SU-DHL-6 (cell line): ENCODE measurements at regions not wholly inside any gene's neighbourhood (a gene's known extent, or its start where the extent isn't known, plus 50 kb on each side); places are given as distances from the start of the nearest gene placed in this dataset.

Experiments
- H2AFZ ChIP-seq: fragments of 200-600 bp; sonication (generic); 2 replicates; pipeline ENCODE4 v1.6.1; 2014; ENCODE audit warnings: low read depth, mild to moderate bottlenecking, moderate library complexity, mixed read lengths, antibody characterized with exemption, low read length; ENCODE audit not compliant: severe bottlenecking
- H3F3A ChIP-seq: fragments of 200-600 bp; shearing (Covaris generic); 2 replicates; pipeline ENCODE4 v1.6.0; 2016; ENCODE audit warnings: antibody characterized with exemption, mild to moderate bottlenecking; ENCODE audit not compliant: insufficient read depth
- H3K27ac ChIP-seq: fragments of 200-600 bp; sonication (generic); 2 replicates; pipeline ENCODE4 v1.5.1; 2016; ENCODE audit warnings: low read depth, mild to moderate bottlenecking, low read length, moderate library complexity, mixed read lengths
- H3K27me3 ChIP-seq: fragments of 200-600 bp; sonication (generic), shearing (Covaris generic); 2 replicates; pipeline ENCODE4 v1.6.0; 2014; ENCODE audit warnings: mild to moderate bottlenecking, low read length
- H3K36me3 ChIP-seq: fragments of 200-600 bp; sonication (generic); 2 replicates; pipeline ENCODE4 v1.6.1; 2014; ENCODE audit warnings: mild to moderate bottlenecking, low read length, mixed read lengths
- H3K4me2 ChIP-seq: fragments of 300-600, 200-600 bp; shearing (Covaris generic), sonication (generic); 2 replicates; pipeline ENCODE4 v1.6.0; 2014; ENCODE audit warnings: low read length, low read depth, mild to moderate bottlenecking; ENCODE audit not compliant: poor library complexity, severe bottlenecking
- H3K4me3 ChIP-seq: fragments of 200-600 bp; sonication (generic); 2 replicates; pipeline ENCODE4 v1.5.1; 2014; ENCODE audit warnings: antibody characterized with exemption, low read length, mild to moderate bottlenecking, mixed read lengths; ENCODE audit not compliant: insufficient read depth, poor library complexity, severe bottlenecking
- H3K79me2 ChIP-seq: fragments of 200-600 bp; sonication (generic); 2 replicates; pipeline ENCODE4 v1.6.1; 2014; ENCODE audit warnings: mild to moderate bottlenecking, low read length, moderate library complexity; ENCODE audit not compliant: insufficient read depth
- H3K9ac ChIP-seq: fragments of 200-600 bp; sonication (generic); 2 replicates; pipeline ENCODE4 v1.7.0; 2014; ENCODE audit warnings: mild to moderate bottlenecking, low read length
- H3K9me2 ChIP-seq: fragments of 200-600 bp; sonication (generic); replicated peaks from 2 replicates; pipeline ENCODE4 v1.6.1; 2014; ENCODE audit warnings: low read length; ENCODE audit not compliant: insufficient read depth
- H3K9me3 ChIP-seq: fragments of 200-600 bp; sonication (generic); 2 replicates; pipeline ENCODE4 v1.6.1; 2014; ENCODE audit warnings: low read length, mixed read lengths; ENCODE audit not compliant: insufficient read depth
- H4K20me1 ChIP-seq: fragments of 200-600 bp; sonication (generic); 2 replicates; pipeline ENCODE4 v1.6.1; 2014; ENCODE audit warnings: low read depth, mild to moderate bottlenecking, antibody characterized with exemption, low read length, moderate library complexity, mixed read lengths
- EZH2phosphoT487 ChIP-seq: fragments of 200-600 bp; sonication (generic), shearing (Covaris generic); conservative IDR thresholded peaks from 2 replicates; pipeline ENCODE4 v1.6.1; 2018; ENCODE audit warnings: mild to moderate bottlenecking, antibody characterized with exemption, low read length, moderate library complexity, mixed read lengths
- TF ChIP-seq, protein P1 (sequence below): fragments of 200-600 bp; sonication (generic); IDR thresholded peaks from one replicate; pipeline ENCODE4 v1.5.1; 2017; ENCODE audit warnings: antibody characterized with exemption, mild to moderate bottlenecking, low read length, moderate library complexity; ENCODE audit not compliant: insufficient read depth, poor library complexity, severe bottlenecking

DNA sequence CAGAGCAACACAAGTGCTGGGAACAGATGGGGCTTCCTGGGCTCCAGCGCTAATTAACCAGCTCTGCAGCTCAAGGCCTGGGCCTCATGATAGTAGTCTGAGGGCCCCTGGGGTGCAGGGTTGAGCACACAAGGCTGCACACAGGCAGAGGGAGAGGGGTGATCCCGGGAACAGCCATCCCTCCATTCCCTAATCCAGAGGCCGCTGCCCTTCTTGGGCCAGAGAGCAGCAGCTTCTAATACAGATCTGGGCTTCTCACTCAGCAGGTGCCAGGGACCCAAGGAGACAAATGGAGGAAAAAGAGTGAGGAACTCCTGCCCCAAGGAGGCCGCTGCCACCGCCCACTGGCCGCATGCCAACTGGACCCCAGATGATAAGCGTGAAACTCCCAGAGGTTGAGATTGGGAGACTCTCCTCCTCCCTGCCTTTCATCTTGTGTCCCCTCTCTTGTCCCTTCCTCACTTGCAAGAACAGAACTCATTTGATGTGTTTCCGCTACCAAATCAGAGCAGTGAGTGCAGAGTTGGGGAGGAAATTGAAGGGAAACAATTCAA lies 58.0 kb upstream of the IFNAR2 start:
- H3K4me3 ChIP-seq, result no peak overlapping the region
- no peaks in the 10 kb centered on the region for H3K27me3 ChIP-seq
- H3K9me3 ChIP-seq, result no peaks in the 10 kb centered on the region
- no peaks in the 10 kb centered on the region for H3F3A ChIP-seq
- H4K20me1 ChIP-seq, result no peaks in the 10 kb centered on the region
- H3K27ac ChIP-seq, result no peak overlapping the region
- H3K9me2 ChIP-seq, result no peaks in the 10 kb centered on the region
- H3K79me2 ChIP-seq, result no peaks in the 10 kb centered on the region
- H3K4me2 ChIP-seq, result no peak overlapping the region
- no peak for TF ChIP-seq EZH2phosphoT487
- TF ChIP-seq, protein P1, sequence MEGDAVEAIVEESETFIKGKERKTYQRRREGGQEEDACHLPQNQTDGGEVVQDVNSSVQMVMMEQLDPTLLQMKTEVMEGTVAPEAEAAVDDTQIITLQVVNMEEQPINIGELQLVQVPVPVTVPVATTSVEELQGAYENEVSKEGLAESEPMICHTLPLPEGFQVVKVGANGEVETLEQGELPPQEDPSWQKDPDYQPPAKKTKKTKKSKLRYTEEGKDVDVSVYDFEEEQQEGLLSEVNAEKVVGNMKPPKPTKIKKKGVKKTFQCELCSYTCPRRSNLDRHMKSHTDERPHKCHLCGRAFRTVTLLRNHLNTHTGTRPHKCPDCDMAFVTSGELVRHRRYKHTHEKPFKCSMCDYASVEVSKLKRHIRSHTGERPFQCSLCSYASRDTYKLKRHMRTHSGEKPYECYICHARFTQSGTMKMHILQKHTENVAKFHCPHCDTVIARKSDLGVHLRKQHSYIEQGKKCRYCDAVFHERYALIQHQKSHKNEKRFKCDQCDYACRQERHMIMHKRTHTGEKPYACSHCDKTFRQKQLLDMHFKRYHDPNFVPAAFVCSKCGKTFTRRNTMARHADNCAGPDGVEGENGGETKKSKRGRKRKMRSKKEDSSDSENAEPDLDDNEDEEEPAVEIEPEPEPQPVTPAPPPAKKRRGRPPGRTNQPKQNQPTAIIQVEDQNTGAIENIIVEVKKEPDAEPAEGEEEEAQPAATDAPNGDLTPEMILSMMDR, result no peak
- H3K9ac ChIP-seq, result no peak overlapping the region
- H2AFZ ChIP-seq, result no peak overlapping the region
- H3K36me3 ChIP-seq, result no peaks in the 10 kb centered on the region

DNA sequence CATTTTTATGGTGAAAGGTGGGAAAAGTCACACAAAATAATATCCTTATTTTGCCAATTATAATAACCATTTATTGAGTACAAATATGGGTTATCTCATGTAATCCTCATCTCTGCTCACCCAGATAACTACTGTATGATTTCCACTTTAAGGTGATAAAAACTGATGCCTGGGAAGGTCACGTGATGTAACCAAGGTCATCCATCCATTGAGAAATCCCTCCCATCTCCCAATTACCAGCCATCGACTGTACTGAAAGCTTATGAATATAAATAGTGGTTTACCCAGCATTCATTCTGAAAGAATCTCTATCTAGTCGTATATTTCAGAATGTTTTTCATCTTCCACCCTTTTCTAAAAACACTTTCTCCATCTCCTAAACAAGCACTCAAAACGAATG lies 55.0 kb upstream of the IFNAR2 start:
- Histone ChIP-seq H3K27me3 (no peaks in the 10 kb centered on the region), H2AFZ (no peak overlapping the region), H3F3A (no peaks in the 10 kb centered on the region), H4K20me1 (no peaks in the 10 kb centered on the region), H3K9ac (no peak overlapping the region), H3K4me2 (no peak overlapping the region), H3K27ac (no peak overlapping the region), H3K9me3 (no peaks in the 10 kb centered on the region), H3K4me3 (no peak overlapping the region), H3K36me3 (no peaks in the 10 kb centered on the region), H3K9me2 (no peaks in the 10 kb centered on the region), H3K79me2 (no peaks in the 10 kb centered on the region)
- no peak for TF ChIP-seq EZH2phosphoT487
- TF ChIP-seq, protein P1, result no peak
